GM12875 (cell line): ENCODE measurements at regions not wholly inside any gene's neighbourhood (a gene's known extent, or its start where the extent isn't known, plus 50 kb on each side); places are given as distances from the start of the nearest gene placed in this dataset.

Experiments
- H3K4me3 ChIP-seq: one replicate; pipeline ENCODE4 v1.5.1; 2011; ENCODE audit warnings: low read depth, low read length, control low read depth
- CTCF ChIP-seq: IDR thresholded peaks from 2 replicates; pipeline ENCODE4 v1.5.1; 2011; ENCODE audit warnings: low read depth, mild to moderate bottlenecking, control low read depth, inconsistent platforms, low read length, moderate library complexity, borderline replicate concordance; ENCODE audit not compliant: insufficient read depth

GRCh38 chr18:43649649-43650357 is 372.5 kb upstream of the SYT4 start:
- TF ChIP-seq CTCF, result no peak
- H3K4me3 ChIP-seq, result no peak overlapping the region

GRCh38 chr18:43650426-43650825 is 373.1 kb upstream of the SYT4 start:
- no peak for TF ChIP-seq CTCF
- H3K4me3 ChIP-seq, result no peak overlapping the region

GRCh38 chr18:43651057-43651456 is 373.8 kb upstream of the SYT4 start:
- no peak for TF ChIP-seq CTCF
- H3K4me3 ChIP-seq, result no peak overlapping the region

GRCh38 chr18:43656547-43656946 is 379.3 kb upstream of the SYT4 start:
- no peak for TF ChIP-seq CTCF
- H3K4me3 ChIP-seq, result no peak overlapping the region

GRCh38 chr18:43661570-43661969 is 384.3 kb upstream of the SYT4 start:
- peak; percentile 41; the same call in 1 of the 2 replicates for TF ChIP-seq CTCF
- H3K4me3 ChIP-seq, result no peak overlapping the region

GRCh38 chr18:43662657-43663056 is 385.4 kb upstream of the SYT4 start:
- H3K4me3 ChIP-seq, result no peak overlapping the region
- TF ChIP-seq CTCF, result no peak

GRCh38 chr18:43663159-43663558 is 385.9 kb upstream of the SYT4 start:
- no peak for TF ChIP-seq CTCF
- no peak overlapping the region for H3K4me3 ChIP-seq
